ENCODE measurements at regions not wholly inside any gene's neighbourhood (a gene's known extent, or its start where the extent isn't known, plus 50 kb on each side); places are given as distances from the start of the nearest gene placed in this dataset.

DNA sequence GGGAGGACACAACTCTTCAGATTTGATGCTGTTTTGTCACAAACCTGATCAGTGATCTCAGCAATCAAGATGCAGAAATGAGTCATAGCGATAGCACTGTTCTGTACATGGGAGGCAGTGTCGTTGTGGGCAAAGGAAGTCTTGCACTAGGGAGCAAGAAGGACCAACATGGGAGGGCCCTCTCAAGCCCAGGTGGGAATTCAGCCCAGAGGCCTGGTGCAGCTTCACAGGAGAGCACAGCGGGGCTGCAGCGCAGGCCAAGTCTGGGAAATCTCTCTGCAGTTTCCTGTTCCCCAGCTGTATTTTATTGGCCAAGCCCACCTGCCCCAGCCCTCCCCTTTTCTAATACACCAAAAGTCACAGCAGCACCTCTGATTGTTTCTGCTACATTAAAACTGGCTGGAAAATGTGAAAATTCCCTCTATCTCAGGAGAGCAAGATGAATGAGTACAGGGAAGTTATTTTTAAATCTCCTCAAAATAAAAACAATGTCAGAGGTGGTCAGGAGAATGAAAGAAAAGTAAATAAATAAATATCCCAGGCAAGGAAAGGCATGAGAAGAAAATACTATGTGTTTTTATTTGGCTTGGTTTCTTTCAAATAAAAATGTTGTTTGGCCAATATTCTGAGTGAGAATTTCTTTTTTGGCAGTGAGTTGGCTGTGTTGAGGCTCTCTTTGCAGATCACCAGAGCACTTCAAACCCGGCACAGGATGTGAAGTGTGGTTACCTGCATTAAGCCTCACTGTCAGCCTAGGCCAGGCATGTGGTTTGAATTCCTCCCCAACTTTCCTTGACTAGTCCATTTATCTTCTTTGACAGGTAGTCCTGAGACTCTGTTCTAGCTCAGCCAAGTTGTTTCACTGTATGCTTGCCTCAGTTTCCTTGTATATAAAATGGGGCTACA is 422.1 kb downstream of the PLPP3 start:
- Histone ChIP-seq H3K4me1 (peaks cover 0 to 4% (median 0%) of the 10 kb centered on the region in 4 donors), H3K9me3 (no peaks in the 10 kb centered on the region), H3K4me3 (no peak overlapping the region), H3K27me3 (no peaks in the 10 kb centered on the region), H3K27ac (no peak overlapping the region), H3K36me3 (no peaks in the 10 kb centered on the region)
- WGBS, 2 donors, result 63 to 70% methylated on average over 5 of the region's 5 CpGs
- TF ChIP-seq, protein P1, sequence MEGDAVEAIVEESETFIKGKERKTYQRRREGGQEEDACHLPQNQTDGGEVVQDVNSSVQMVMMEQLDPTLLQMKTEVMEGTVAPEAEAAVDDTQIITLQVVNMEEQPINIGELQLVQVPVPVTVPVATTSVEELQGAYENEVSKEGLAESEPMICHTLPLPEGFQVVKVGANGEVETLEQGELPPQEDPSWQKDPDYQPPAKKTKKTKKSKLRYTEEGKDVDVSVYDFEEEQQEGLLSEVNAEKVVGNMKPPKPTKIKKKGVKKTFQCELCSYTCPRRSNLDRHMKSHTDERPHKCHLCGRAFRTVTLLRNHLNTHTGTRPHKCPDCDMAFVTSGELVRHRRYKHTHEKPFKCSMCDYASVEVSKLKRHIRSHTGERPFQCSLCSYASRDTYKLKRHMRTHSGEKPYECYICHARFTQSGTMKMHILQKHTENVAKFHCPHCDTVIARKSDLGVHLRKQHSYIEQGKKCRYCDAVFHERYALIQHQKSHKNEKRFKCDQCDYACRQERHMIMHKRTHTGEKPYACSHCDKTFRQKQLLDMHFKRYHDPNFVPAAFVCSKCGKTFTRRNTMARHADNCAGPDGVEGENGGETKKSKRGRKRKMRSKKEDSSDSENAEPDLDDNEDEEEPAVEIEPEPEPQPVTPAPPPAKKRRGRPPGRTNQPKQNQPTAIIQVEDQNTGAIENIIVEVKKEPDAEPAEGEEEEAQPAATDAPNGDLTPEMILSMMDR (IDR thresholded peaks at IDR 0.05), result no peak
- no peak for TF ChIP-seq POLR2A (IDR thresholded peaks at IDR 0.05)
- no peak for DNase-seq (ENCODE audit: low spot score in 2 of 2)

DNA sequence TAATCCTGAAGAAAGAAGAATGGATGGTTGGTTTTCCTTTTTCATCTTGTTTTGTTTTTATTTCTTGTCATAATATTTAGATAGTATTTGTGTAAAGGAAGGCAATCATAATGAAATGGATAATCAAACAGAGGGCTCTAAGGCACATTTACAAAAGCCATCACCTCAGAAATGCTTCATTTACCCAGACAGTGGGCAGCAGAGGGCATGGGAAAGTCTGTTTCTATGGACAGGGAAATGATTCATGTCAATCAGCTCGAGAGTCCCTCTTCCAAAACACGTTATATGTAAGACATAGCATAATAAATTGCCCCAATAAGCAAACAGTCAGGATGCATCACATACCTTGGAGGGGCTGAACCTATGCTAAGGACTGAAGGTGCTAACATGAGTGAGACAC is 426.1 kb downstream of the PLPP3 start:
- Histone ChIP-seq H3K27me3 (no peaks in the 10 kb centered on the region), H3K4me3 (no peak overlapping the region), H3K27ac (no peak overlapping the region), H3K36me3 (no peaks in the 10 kb centered on the region), H3K9me3 (no peaks in the 10 kb centered on the region), H3K4me1 (peaks cover 0 to 16% (median 0%) of the 10 kb centered on the region in 4 donors)
- DNase-seq (ENCODE audit: low spot score in 2 of 2), result no peak
- WGBS, 2 donors, result 68 to 79% methylated on average over 2 of the region's 2 CpGs
- TF ChIP-seq, protein P1 (IDR thresholded peaks at IDR 0.05), result no peak
- no peak for TF ChIP-seq EP300 (IDR thresholded peaks at IDR 0.05)
- no peak for TF ChIP-seq POLR2A (IDR thresholded peaks at IDR 0.05)

DNA sequence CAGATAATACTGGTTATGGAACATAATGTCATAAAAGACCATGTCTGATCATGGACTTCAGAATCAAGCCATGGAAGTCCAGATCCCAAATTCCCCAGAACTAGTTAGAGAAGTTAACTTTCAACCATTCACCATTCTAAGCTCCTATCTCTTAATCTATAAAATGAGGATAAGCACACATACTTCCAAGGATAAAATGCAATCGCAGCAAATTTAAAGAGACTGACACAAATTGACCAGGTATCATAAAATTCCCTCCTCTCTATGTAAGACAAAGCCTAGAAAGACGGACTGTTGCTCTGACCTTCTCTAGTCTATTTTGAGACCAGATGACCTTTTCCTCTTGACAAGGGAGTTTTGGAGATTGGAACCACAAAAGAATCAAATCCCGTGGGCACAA is 426.7 kb downstream of the PLPP3 start:
- Histone ChIP-seq H3K4me1 (peaks cover 0 to 19% (median 0%) of the 10 kb centered on the region in 4 donors), H3K4me3 (no peak overlapping the region), H3K27ac (no peak overlapping the region), H3K36me3 (no peaks in the 10 kb centered on the region), H3K27me3 (no peaks in the 10 kb centered on the region), H3K9me3 (no peaks in the 10 kb centered on the region)
- TF ChIP-seq POLR2A (IDR thresholded peaks at IDR 0.05), result no peak
- TF ChIP-seq, protein P1 (IDR thresholded peaks at IDR 0.05), result no peak
- TF ChIP-seq EP300 (IDR thresholded peaks at IDR 0.05), result no peak
- WGBS, 2 donors, result 69 to 78% methylated on average over 3 of the region's 3 CpGs
- DNase-seq (ENCODE audit: low spot score in 2 of 2), result no peak

DNA sequence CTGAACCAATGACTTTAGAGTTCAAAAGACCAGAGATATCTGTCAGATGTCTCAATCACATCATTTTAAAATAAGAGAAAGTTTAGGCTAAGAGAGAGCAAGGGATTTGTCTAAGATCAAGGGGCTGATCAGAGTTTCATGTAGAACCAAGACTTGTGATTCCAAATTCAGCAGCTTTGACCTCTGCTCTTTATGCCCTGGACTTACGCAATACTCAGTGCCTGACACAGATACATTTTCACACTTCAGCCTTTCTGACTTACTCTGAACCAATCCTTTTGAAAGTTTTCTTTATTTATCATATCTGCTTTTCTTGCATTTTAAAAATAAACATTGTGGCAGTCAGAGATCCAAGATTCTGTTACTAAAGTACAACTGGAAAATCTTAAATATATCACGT is 428.0 kb downstream of the PLPP3 start:
- H3K4me3 ChIP-seq, result no peak overlapping the region
- H3K9me3 ChIP-seq, result no peaks in the 10 kb centered on the region
- no peaks in the 10 kb centered on the region for H3K27me3 ChIP-seq
- H3K27ac ChIP-seq, result no peak overlapping the region
- TF ChIP-seq, protein P1 (IDR thresholded peaks at IDR 0.05), result no peak
- no peak for TF ChIP-seq EP300 (IDR thresholded peaks at IDR 0.05)
- TF ChIP-seq POLR2A (IDR thresholded peaks at IDR 0.05), result no peak
- WGBS, 2 donors, result 78 to 80% methylated on average over 2 of the region's 2 CpGs
- peaks cover 0 to 26% (median 0%) of the 10 kb centered on the region in 4 donors for H3K4me1 ChIP-seq
- no peaks in the 10 kb centered on the region for H3K36me3 ChIP-seq
- DNase-seq (ENCODE audit: low spot score in 2 of 2), result no peak

DNA sequence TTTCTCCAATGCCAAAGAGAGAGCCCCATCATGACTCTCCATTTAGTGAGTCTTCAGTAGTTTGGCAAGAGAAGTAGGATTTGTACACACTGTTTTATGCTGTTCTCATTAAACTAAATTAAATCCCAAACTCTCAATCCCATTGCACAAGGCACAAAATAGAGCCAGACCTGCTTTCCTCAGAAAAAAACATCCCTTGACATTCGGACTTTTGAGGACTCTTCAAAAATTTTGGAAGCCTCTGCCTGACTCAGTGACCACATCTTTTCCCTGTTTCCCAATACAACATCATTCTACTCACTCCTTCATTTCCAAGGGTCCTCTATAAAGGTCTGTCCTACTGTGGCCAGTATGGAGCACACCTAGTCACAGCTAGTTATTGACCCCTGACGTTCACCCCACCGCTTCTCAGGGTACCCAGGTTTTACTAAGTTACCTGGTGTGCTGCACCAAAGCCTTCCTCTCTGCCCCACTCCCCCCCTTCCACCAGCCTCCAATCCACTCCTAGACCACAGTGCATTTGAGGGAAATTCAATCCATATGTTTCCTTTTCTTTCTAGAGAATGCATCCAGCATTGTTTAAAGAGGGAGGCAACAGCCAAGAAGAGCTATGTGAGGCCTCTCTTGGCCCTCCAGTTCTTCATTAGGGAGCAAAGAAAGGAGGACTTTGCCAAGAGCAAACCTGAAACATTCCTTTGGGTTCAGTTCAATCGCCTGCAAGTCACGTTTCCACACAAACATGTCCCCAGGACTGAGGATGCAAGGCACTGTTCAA is 428.7 kb downstream of the PLPP3 start:
- Histone ChIP-seq H3K4me3 (no peak overlapping the region), H3K4me1 (peaks cover 0 to 34% (median 0%) of the 10 kb centered on the region in 4 donors), H3K27me3 (no peaks in the 10 kb centered on the region), H3K36me3 (no peaks in the 10 kb centered on the region), H3K27ac (peak overlapping the region in 1 of 4 donors; percentile 45), H3K9me3 (no peaks in the 10 kb centered on the region)
- WGBS, 2 donors, result 85 to 86% methylated on average over 5 of the region's 5 CpGs
- DNase-seq (ENCODE audit: low spot score in 2 of 2), result no peak
- TF ChIP-seq EP300 (IDR thresholded peaks at IDR 0.05), result peak in 1 of 2 donors; percentile 63
- TF ChIP-seq, protein P1 (IDR thresholded peaks at IDR 0.05), result no peak

All from tibial nerve (tissue), 4 donors.